Smooth muscle cell (in vitro differentiated cells): ENCODE measurements at regions not wholly inside any gene's neighbourhood (a gene's known extent, or its start where the extent isn't known, plus 50 kb on each side); places are given as distances from the start of the nearest gene placed in this dataset.

Experiments used
- DNase-seq: peaks from one replicate; lab custom pipeline; 2025; ENCODE audit not compliant: unreplicated experiment; lab: John Stamatoyannopoulos, UW
- H2AFZ ChIP-seq: fragments of 200-600 bp; sonication (generic); 2 replicates; pipeline ENCODE4 v1.6.0; 2016; ENCODE audit warnings: antibody characterized with exemption, low read depth, mild to moderate bottlenecking
- H3F3A ChIP-seq: fragments of 200-600 bp; sonication (generic); 2 replicates; pipeline ENCODE4 v1.6.0; 2017; ENCODE audit warnings: antibody characterized with exemption, low read depth
- H3K27ac ChIP-seq: fragments of 200-600 bp; sonication (generic); 2 replicates; pipeline ENCODE4 v1.5.1; 2016; ENCODE audit warnings: low read depth, mild to moderate bottlenecking
- H3K27me3 ChIP-seq: fragments of 200-600 bp; sonication (generic); 2 replicates; pipeline ENCODE4 v1.6.1; 2016; ENCODE audit warnings: low read depth, mild to moderate bottlenecking
- H3K36me3 ChIP-seq: fragments of 200-600 bp; sonication (generic); 2 replicates; pipeline ENCODE4 v1.5.1; 2016; ENCODE audit warnings: low read depth
- H3K4me1 ChIP-seq: fragments of 200-600 bp; sonication (generic); 2 replicates; pipeline ENCODE4 v1.5.1; 2016; ENCODE audit warnings: low read depth
- H3K4me2 ChIP-seq: fragments of 200-600 bp; sonication (generic); 2 replicates; pipeline ENCODE4 v1.6.0; 2016; ENCODE audit warnings: mild to moderate bottlenecking
- H3K4me3 ChIP-seq: fragments of 200-600 bp; sonication (generic); 2 replicates; pipeline ENCODE4 v1.5.1; 2016; ENCODE audit warnings: mild to moderate bottlenecking
- H3K79me2 ChIP-seq: fragments of 200-600 bp; sonication (generic); 2 replicates; pipeline ENCODE4 v1.6.0; 2016; ENCODE audit warnings: low read depth, mild to moderate bottlenecking
- H3K9ac ChIP-seq: fragments of 200-600 bp; sonication (generic); 2 replicates; pipeline ENCODE4 v1.6.0; 2016; ENCODE audit warnings: low read depth
- H3K9me3 ChIP-seq: fragments of 200-600 bp; sonication (generic); replicated peaks from 2 replicates; pipeline ENCODE4 v1.5.1; 2016; ENCODE audit warnings: low read depth
- H4K20me1 ChIP-seq: fragments of 200-600 bp; sonication (generic); 2 replicates; pipeline ENCODE4 v1.6.0; 2016; ENCODE audit warnings: low read depth
- CTCF ChIP-seq: fragments of 200-600 bp; sonication (generic); IDR thresholded peaks from 2 replicates; pipeline ENCODE4 v1.5.1; 2017; ENCODE audit warnings: borderline replicate concordance, mild to moderate bottlenecking, antibody characterized with exemption; ENCODE audit not compliant: insufficient read depth, poor library complexity, severe bottlenecking
- WGBS: methylation state at CpG from one replicate; pipeline ENCODE4 v1.1.7; 2016; ENCODE audit warnings: low lambda C conversion rate; 5-methylcytosine and 5-hydroxymethylcytosine counted together

GRCh38 chr1:101121975-101122374, 96.4 kb upstream of the DPH5 start:
- Histone ChIP-seq H3K4me1 (no peaks in the 10 kb centered on the region), H3K9ac (no peak overlapping the region), H3K4me2 (no peak overlapping the region), H3K36me3 (no peaks in the 10 kb centered on the region), H3K79me2 (no peaks in the 10 kb centered on the region), H3F3A (no peaks in the 10 kb centered on the region), H3K27me3 (no peaks in the 10 kb centered on the region), H3K27ac (no peak overlapping the region), H3K4me3 (no peak overlapping the region), H3K9me3 (no peaks in the 10 kb centered on the region), H2AFZ (no peak overlapping the region), H4K20me1 (no peaks in the 10 kb centered on the region)
- DNase-seq, result no peak
- 97% methylated on average over 2 of the region's 2 CpGs for WGBS
- TF ChIP-seq CTCF, result no peak

- Histone ChIP-seq H2AFZ (no peak overlapping the region), H3K79me2 (no peaks in the 10 kb centered on the region), H4K20me1 (no peaks in the 10 kb centered on the region), H3F3A (no peaks in the 10 kb centered on the region), H3K4me3 (no peak overlapping the region), H3K4me1 (no peaks in the 10 kb centered on the region), H3K9me3 (no peaks in the 10 kb centered on the region), H3K36me3 (no peaks in the 10 kb centered on the region), H3K27ac (no peak overlapping the region), H3K4me2 (no peak overlapping the region), H3K9ac (no peak overlapping the region), H3K27me3 (no peaks in the 10 kb centered on the region)
- WGBS, result 95% methylated on average over 1 of the region's 1 CpG
- TF ChIP-seq CTCF, result no peak
- DNase-seq, result no peak
Observed at GRCh38 chr1:101121504-101121903, 95.9 kb upstream of the DPH5 start.

- H3K27ac ChIP-seq, result no peak overlapping the region
- H3K27me3 ChIP-seq, result no peaks in the 10 kb centered on the region
- H3K9me3 ChIP-seq, result no peaks in the 10 kb centered on the region
- H3F3A ChIP-seq, result no peaks in the 10 kb centered on the region
- TF ChIP-seq CTCF, result no peak
- no peaks in the 10 kb centered on the region for H4K20me1 ChIP-seq
- H3K4me3 ChIP-seq, result no peak overlapping the region
- H3K79me2 ChIP-seq, result no peaks in the 10 kb centered on the region
- no peaks in the 10 kb centered on the region for H3K36me3 ChIP-seq
- H2AFZ ChIP-seq, result no peak overlapping the region
- no peak for DNase-seq
- no peaks in the 10 kb centered on the region for H3K4me1 ChIP-seq
- no peak overlapping the region for H3K9ac ChIP-seq
- no peak overlapping the region for H3K4me2 ChIP-seq
Observed at GRCh38 chr1:101120868-101121267, 95.3 kb upstream of the DPH5 start.

GRCh38 chr1:101119289-101119688, 93.7 kb upstream of the DPH5 start:
- no peak for DNase-seq
- Histone ChIP-seq H3K4me1 (no peaks in the 10 kb centered on the region), H3K4me3 (no peak overlapping the region), H3K27ac (no peak overlapping the region), H3K4me2 (no peak overlapping the region), H4K20me1 (no peaks in the 10 kb centered on the region), H3F3A (no peaks in the 10 kb centered on the region), H3K9me3 (no peaks in the 10 kb centered on the region), H3K36me3 (no peaks in the 10 kb centered on the region), H3K27me3 (no peaks in the 10 kb centered on the region), H2AFZ (no peak overlapping the region), H3K9ac (no peak overlapping the region), H3K79me2 (no peaks in the 10 kb centered on the region)
- no peak for TF ChIP-seq CTCF
- WGBS, result 63% methylated on average over 4 of the region's 4 CpGs
